ENCODE measurements at regions not wholly inside any gene's neighbourhood (a gene's known extent, or its start where the extent isn't known, plus 50 kb on each side); places are given as distances from the start of the nearest gene placed in this dataset.

GRCh38 chr2:16103614-16104314 lies 163.4 kb downstream of the MYCN start:
- H3K4me3 Mint-ChIP-seq (ENCODE audit: unreplicated experiment) = no peak overlapping the region
- no peak overlapping the region for H3K27ac Mint-ChIP-seq (ENCODE audit: unreplicated experiment)
- peaks cover 3% of the 10 kb centered on the region for H3K27me3 Mint-ChIP-seq (ENCODE audit: unreplicated experiment)
- TF ChIP-seq, protein P1, sequence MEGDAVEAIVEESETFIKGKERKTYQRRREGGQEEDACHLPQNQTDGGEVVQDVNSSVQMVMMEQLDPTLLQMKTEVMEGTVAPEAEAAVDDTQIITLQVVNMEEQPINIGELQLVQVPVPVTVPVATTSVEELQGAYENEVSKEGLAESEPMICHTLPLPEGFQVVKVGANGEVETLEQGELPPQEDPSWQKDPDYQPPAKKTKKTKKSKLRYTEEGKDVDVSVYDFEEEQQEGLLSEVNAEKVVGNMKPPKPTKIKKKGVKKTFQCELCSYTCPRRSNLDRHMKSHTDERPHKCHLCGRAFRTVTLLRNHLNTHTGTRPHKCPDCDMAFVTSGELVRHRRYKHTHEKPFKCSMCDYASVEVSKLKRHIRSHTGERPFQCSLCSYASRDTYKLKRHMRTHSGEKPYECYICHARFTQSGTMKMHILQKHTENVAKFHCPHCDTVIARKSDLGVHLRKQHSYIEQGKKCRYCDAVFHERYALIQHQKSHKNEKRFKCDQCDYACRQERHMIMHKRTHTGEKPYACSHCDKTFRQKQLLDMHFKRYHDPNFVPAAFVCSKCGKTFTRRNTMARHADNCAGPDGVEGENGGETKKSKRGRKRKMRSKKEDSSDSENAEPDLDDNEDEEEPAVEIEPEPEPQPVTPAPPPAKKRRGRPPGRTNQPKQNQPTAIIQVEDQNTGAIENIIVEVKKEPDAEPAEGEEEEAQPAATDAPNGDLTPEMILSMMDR (IDR thresholded peaks at IDR 0.05; ENCODE audit: partially characterized antibody, unreplicated experiment) = no peak
- H3K4me1 Mint-ChIP-seq (ENCODE audit: low read depth, unreplicated experiment) = peaks cover 13% of the 10 kb centered on the region
- no peak for DNase-seq
- no peaks in the 10 kb centered on the region for H3K9me3 Mint-ChIP-seq (ENCODE audit: unreplicated experiment)
- H3K36me3 Mint-ChIP-seq (ENCODE audit: unreplicated experiment) = no peaks in the 10 kb centered on the region

DNA sequence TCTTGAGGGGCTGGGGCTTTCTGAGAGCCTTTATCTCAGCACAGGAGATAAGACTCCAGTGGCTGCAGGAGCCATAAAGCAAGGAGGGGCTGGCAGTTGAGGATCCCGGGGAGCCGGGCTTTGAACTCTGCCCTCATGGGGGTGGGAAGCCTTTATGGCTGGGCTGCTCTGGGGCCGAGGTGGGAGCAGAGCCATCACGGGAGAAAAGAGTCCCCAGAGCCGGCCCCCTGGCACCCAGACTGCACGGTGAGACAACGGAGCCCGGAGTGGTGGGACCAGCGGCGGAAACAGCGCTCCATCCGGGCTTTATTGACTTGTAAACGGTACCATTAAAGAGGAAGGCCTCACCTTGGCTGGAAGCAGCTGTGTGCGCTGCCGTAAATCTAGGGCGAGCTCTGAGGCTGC lies 162.6 kb downstream of the MYCN start:
- peaks cover 3% of the 10 kb centered on the region for H3K27me3 Mint-ChIP-seq (ENCODE audit: unreplicated experiment)
- peaks cover 13% of the 10 kb centered on the region for H3K4me1 Mint-ChIP-seq (ENCODE audit: low read depth, unreplicated experiment)
- DNase-seq = no peak
- no peaks in the 10 kb centered on the region for H3K9me3 Mint-ChIP-seq (ENCODE audit: unreplicated experiment)
- no peaks in the 10 kb centered on the region for H3K36me3 Mint-ChIP-seq (ENCODE audit: unreplicated experiment)
- no peak overlapping the region for H3K27ac Mint-ChIP-seq (ENCODE audit: unreplicated experiment)
- TF ChIP-seq, protein P1 (IDR thresholded peaks at IDR 0.05; ENCODE audit: partially characterized antibody, unreplicated experiment) = no peak
- no peak overlapping the region for H3K4me3 Mint-ChIP-seq (ENCODE audit: unreplicated experiment)

DNA sequence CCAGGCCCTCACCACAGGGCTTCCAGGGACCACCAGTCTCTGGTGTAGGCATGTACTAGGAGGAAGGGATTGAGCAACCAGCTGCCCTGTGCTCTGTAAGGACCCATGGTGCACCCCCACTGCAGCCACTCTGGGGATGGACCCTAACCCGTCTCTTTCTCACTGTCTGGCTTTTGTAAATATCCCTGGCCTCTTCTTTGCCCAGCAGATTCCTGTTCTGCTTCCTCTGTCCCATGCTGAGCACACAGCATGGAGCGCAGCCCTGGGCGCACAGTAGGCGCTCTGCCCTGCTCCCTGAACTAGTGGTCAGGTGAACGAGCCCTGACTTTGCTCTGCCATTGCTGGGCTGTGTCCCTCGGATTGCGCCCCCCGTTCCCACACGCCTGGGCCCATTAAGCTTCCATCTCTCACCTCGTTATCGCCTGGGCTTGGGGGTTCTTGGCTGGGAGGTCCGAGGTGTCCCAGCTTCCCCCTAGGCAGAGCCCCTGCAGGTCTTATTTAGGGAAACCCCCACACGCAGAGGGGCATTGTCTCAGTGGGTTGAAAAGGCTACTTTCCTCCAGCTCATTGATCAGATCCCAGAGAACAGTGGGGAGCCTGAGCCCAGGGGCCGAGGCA lies 162.1 kb downstream of the MYCN start:
- H3K4me3 Mint-ChIP-seq (ENCODE audit: unreplicated experiment) = no peak overlapping the region

GRCh38 chr2:16101196-16101595 lies 160.8 kb downstream of the MYCN start:
- TF ChIP-seq, protein P1 (IDR thresholded peaks at IDR 0.05; ENCODE audit: partially characterized antibody, unreplicated experiment) = no peak
- Mint-ChIP-seq H3K4me3 (ENCODE audit: unreplicated experiment) (no peak overlapping the region), H3K27ac (ENCODE audit: unreplicated experiment) (no peak overlapping the region), H3K36me3 (ENCODE audit: unreplicated experiment) (no peaks in the 10 kb centered on the region), H3K9me3 (ENCODE audit: unreplicated experiment) (no peaks in the 10 kb centered on the region), H3K4me1 (ENCODE audit: low read depth, unreplicated experiment) (peaks cover 10% of the 10 kb centered on the region), H3K27me3 (ENCODE audit: unreplicated experiment) (peaks cover 3% of the 10 kb centered on the region)
- DNase-seq = no peak

More for the DNA sequence above, 162.1 kb downstream of the MYCN start:
- H3K27me3 Mint-ChIP-seq (ENCODE audit: unreplicated experiment) = peaks cover 3% of the 10 kb centered on the region
- H3K4me1 Mint-ChIP-seq (ENCODE audit: low read depth, unreplicated experiment) = peaks cover 13% of the 10 kb centered on the region
- no peak overlapping the region for H3K27ac Mint-ChIP-seq (ENCODE audit: unreplicated experiment)
- no peak for DNase-seq
- H3K9me3 Mint-ChIP-seq (ENCODE audit: unreplicated experiment) = no peaks in the 10 kb centered on the region
- H3K36me3 Mint-ChIP-seq (ENCODE audit: unreplicated experiment) = no peaks in the 10 kb centered on the region
- TF ChIP-seq, protein P1 (IDR thresholded peaks at IDR 0.05; ENCODE audit: partially characterized antibody, unreplicated experiment) = no peak

DNA sequence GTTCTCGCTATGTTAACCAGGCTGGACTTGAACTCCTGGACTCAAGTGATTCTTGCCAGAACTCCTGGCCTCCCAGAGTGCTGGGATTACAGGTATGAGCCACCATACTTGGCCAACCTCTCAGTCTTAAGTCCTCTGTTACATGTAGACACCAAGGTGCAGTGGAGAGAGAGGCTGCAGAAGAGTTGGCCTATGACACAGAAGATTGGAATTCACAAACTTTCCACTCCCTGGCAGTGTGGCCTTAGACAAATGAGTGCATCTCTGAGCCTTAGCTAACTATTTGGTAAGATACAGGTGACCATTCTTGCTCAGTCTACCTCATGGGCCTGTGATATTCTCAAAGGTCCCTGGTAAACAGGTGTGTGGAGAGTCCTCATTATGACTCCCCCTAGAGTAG lies 159.7 kb downstream of the MYCN start:
- Mint-ChIP-seq H3K4me3 (ENCODE audit: unreplicated experiment) (no peak overlapping the region), H3K4me1 (ENCODE audit: low read depth, unreplicated experiment) (peaks cover 1% of the 10 kb centered on the region), H3K9me3 (ENCODE audit: unreplicated experiment) (no peaks in the 10 kb centered on the region), H3K27ac (ENCODE audit: unreplicated experiment) (no peak overlapping the region), H3K27me3 (ENCODE audit: unreplicated experiment) (peaks cover 6% of the 10 kb centered on the region), H3K36me3 (ENCODE audit: unreplicated experiment) (no peaks in the 10 kb centered on the region)
- no peak for DNase-seq
- TF ChIP-seq, protein P1 (IDR thresholded peaks at IDR 0.05; ENCODE audit: partially characterized antibody, unreplicated experiment) = no peak
